Mesothelial cell of epicardium (in vitro differentiated cells): ENCODE measurements at regions not wholly inside any gene's neighbourhood (a gene's known extent, or its start where the extent isn't known, plus 50 kb on each side); places are given as distances from the start of the nearest gene placed in this dataset.
A peak's percentile ranks its signal among the peaks of the same experiment; 100 is the strongest.

Experiments used
- DNase-seq, 2 experiments: peaks; one replicate each; pipeline ENCODE4 v3.0.0; 2021; ENCODE audit warnings: low spot score in 2 of 2; ENCODE audit not compliant: unreplicated experiment in 2 of 2
- H3K27ac Mint-ChIP-seq: 2 replicates; pipeline ENCODE4 v1.8.0; 2021; ENCODE audit warnings: mixed read lengths
- H3K27me3 Mint-ChIP-seq: 2 replicates; pipeline ENCODE4 v1.8.0; 2021; ENCODE audit warnings: low read depth, mixed read lengths
- H3K36me3 Mint-ChIP-seq: 2 replicates; pipeline ENCODE4 v1.8.0; 2021; ENCODE audit warnings: mixed read lengths
- H3K4me1 Mint-ChIP-seq: 2 replicates; pipeline ENCODE4 v1.8.0; 2021; ENCODE audit warnings: mixed read lengths
- H3K4me3 Mint-ChIP-seq: 2 replicates; pipeline ENCODE4 v1.8.0; 2021; ENCODE audit warnings: mild to moderate bottlenecking, moderate library complexity, mixed read lengths
- H3K9me3 Mint-ChIP-seq: 2 replicates; pipeline ENCODE4 v1.8.0; 2021; ENCODE audit warnings: mixed read lengths
- CTCF ChIP-seq: fragments of 200-600 bp; sonication (generic); IDR thresholded peaks from one replicate; pipeline ENCODE4 v1.5.0; 2021; ENCODE audit warnings: antibody characterized with exemption; ENCODE audit not compliant: unreplicated experiment

- Mint-ChIP-seq H3K4me1 (peaks cover 22% of the 10 kb centered on the region), H3K27me3 (no peaks in the 10 kb centered on the region), H3K36me3 (peaks cover 6% of the 10 kb centered on the region), H3K4me3 (no peak overlapping the region), H3K27ac (peak overlapping the region; percentile 16), H3K9me3 (peaks cover 17% of the 10 kb centered on the region)
- TF ChIP-seq CTCF, result no peak
- DNase-seq, result no peak
Observed at GRCh38 chr3:144200004-144200403, 228.4 kb downstream of the DIPK2A start.

GRCh38 chr3:144200466-144200865 is 228.8 kb downstream of the DIPK2A start:
- Mint-ChIP-seq H3K4me3 (no peak overlapping the region), H3K36me3 (peaks cover 4% of the 10 kb centered on the region), H3K27me3 (no peaks in the 10 kb centered on the region), H3K4me1 (peaks cover 22% of the 10 kb centered on the region), H3K9me3 (peaks cover 14% of the 10 kb centered on the region), H3K27ac (no peak overlapping the region)
- no peak for DNase-seq
- no peak for TF ChIP-seq CTCF

GRCh38 chr3:144221761-144222160 is 250.1 kb downstream of the DIPK2A start:
- no peak for TF ChIP-seq CTCF
- DNase-seq, result no peak

DNA sequence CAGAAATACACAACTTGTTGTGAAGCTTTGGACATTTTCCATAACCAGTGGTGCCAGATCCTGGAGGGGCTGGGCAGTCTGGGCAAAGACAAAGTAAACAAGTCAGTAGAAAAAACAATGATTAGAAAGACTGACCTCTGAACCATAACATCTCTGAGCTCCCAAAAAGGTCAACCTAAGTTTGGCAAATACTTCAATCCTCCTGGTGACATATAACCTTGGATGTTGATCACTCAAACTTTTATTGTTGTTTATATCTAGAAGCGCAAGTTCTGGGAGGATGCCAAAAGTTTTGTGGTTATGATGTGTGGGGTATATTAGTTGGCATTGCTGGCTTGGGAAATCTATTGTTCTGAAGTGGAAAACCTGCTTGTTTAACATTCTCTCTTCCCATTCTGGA is 257.7 kb downstream of the DIPK2A start:
- Mint-ChIP-seq H3K9me3 (peaks cover 21% of the 10 kb centered on the region), H3K27ac (no peak overlapping the region), H3K27me3 (no peaks in the 10 kb centered on the region), H3K4me1 (no peaks in the 10 kb centered on the region), H3K36me3 (no peaks in the 10 kb centered on the region), H3K4me3 (no peak overlapping the region)
- no peak for DNase-seq
- TF ChIP-seq CTCF, result no peak

More at GRCh38 chr3:144221761-144222160, 250.1 kb downstream of the DIPK2A start:
- peak overlapping the region; percentile 73 for H3K27ac Mint-ChIP-seq
- H3K27me3 Mint-ChIP-seq, result no peaks in the 10 kb centered on the region
- H3K4me1 Mint-ChIP-seq, result peaks cover 8% of the 10 kb centered on the region
- no peaks in the 10 kb centered on the region for H3K36me3 Mint-ChIP-seq
- no peak overlapping the region for H3K4me3 Mint-ChIP-seq
- peaks cover 16% of the 10 kb centered on the region for H3K9me3 Mint-ChIP-seq

DNA sequence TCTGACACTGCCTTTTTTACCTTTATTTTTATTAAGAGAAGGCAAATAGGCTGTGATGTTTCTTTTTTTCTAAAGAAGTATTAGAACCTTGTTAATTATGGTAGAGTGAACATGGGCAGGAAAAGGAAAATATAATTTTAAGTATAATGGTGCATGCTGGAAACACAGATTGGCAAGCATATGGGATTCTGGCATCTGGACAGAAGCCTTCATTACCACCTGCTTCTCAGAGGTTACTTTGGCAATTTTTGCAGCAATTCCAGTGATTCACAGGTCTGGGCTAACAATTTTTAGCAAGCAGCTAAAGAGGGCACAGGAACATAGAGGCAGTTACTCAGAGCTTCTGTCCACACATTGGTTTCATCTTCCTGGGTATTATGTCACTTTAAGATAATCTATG is 258.3 kb downstream of the DIPK2A start:
- TF ChIP-seq CTCF, result no peak
- H3K4me3 Mint-ChIP-seq, result no peak overlapping the region
- no peak overlapping the region for H3K27ac Mint-ChIP-seq
- no peaks in the 10 kb centered on the region for H3K36me3 Mint-ChIP-seq
- H3K9me3 Mint-ChIP-seq, result peaks cover 21% of the 10 kb centered on the region
- DNase-seq, result no peak
- no peaks in the 10 kb centered on the region for H3K4me1 Mint-ChIP-seq
- H3K27me3 Mint-ChIP-seq, result no peaks in the 10 kb centered on the region

DNA sequence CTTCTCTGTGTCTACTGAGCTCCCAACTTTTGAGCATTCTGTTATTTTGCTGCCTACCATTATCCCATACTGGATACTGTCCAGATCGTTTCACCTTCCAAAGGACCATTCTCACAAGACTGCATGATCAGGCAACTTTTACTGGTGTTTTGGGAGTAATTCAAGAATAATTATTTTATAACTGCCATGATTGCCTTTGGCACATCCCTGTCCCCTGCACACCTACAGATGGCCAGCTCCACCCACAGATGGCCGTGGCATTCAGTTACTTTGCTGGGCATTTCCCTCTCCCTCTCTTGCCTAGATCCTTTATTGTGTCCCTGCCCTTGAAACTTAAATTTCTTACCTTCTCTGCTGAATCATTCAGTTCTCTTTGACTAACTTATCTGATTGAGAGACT is 263.9 kb downstream of the DIPK2A start:
- DNase-seq, result no peak
- no peak for TF ChIP-seq CTCF
- Mint-ChIP-seq H3K9me3 (no peaks in the 10 kb centered on the region), H3K4me1 (peaks cover 3% of the 10 kb centered on the region), H3K27me3 (no peaks in the 10 kb centered on the region), H3K4me3 (no peak overlapping the region), H3K36me3 (no peaks in the 10 kb centered on the region), H3K27ac (no peak overlapping the region)
